Adrenal gland (tissue), 9 donors: ENCODE measurements at regions not wholly inside any gene's neighbourhood (a gene's known extent, or its start where the extent isn't known, plus 50 kb on each side); places are given as distances from the start of the nearest gene placed in this dataset.

ENCODE experiments used
- DNase-seq, 7 donors: peaks; one replicate each; pipeline ENCODE4 v3.0.0-alpha.2; 2019 to 2020
- H3K27ac ChIP-seq, 5 donors: fragments of 200-600 bp; sonication (generic) in 4 of 5; 1 replicate in 3 of 5; 2 replicates in 2 of 5; pipeline versions ENCODE4 v1.5.1 to v1.8.0; 2016 to 2020; ENCODE audit warnings: mild to moderate bottlenecking in 1 of 5
- H3K27me3 ChIP-seq: fragments of 200-600 bp; 2 replicates; pipeline ENCODE4 v1.8.0; 2021
- H3K36me3 ChIP-seq, 2 donors: fragments of 200-600 bp; replicated peaks in 1 of 2; 1 replicate in 1 of 2; 2 replicates in 1 of 2; pipeline versions ENCODE4 v1.5.1 to v1.8.0; 2018 to 2022
- H3K4me1 ChIP-seq, 2 donors: fragments of 200-600 bp; replicated peaks in 1 of 2; 1 replicate in 1 of 2; 2 replicates in 1 of 2; pipeline versions ENCODE4 v1.5.1 to v1.8.0; 2018 to 2021
- H3K4me3 ChIP-seq, 4 donors: fragments of 200-600 bp; sonication (generic) in 3 of 4; one replicate each; pipeline ENCODE4 v1.5.1; 2016 to 2018
- H3K9me3 ChIP-seq, 3 donors: fragments of 200-600 bp; sonication (generic) in 1 of 3; replicated peaks in 1 of 3; 1 replicate in 2 of 3; 2 replicates in 1 of 3; pipeline versions ENCODE4 v1.5.1 to v1.8.0; 2016 to 2021
- POLR2A ChIP-seq, 2 donors: fragments of 450-650 bp; IDR thresholded peaks; one replicate each; pipeline ENCODE4 v1.6.1; 2017; ENCODE audit warnings: antibody characterized with exemption in 2 of 2, mild to moderate bottlenecking in 2 of 2, moderate library complexity in 1 of 2
- WGBS, 4 donors: extraction: QIAGEN DNeasy Blood & Tissue Kit in 2 of 4; methylation state at CpG; one replicate each; pipeline versions ENCODE4 v1.1.5 to v1.1.7; 2013 to 2017; 5-methylcytosine and 5-hydroxymethylcytosine counted together
- intact Hi-C, 2 donors: fragments of 100-400 bp; cut with DNase I; formaldehyde crosslinking; loops; one replicate each; pipeline versions ENCODE4 v1.14.1 to v1.15.0; 2022 to 2023
- TF ChIP-seq, protein P1 (sequence below), 6 experiments: fragments of 450-650 bp in 4 of 6; fragments of 200-600 bp in 2 of 6; sonication (generic) in 1 of 6; IDR thresholded peaks; 1 replicate in 5 of 6; 2 replicates in 1 of 6; pipeline versions ENCODE4 v1.5.1 to v1.8.0; 2016 to 2021; ENCODE audit warnings: antibody characterized with exemption in 6 of 6, mild to moderate bottlenecking in 2 of 6, moderate library complexity in 1 of 6
- donor health status: healthy with polysubstance abuse.
- donor health status: Bipolar disorder and iron deficiency.
- donor health status: DM: yes; HTN: yes; CAD: no.
- donor health status: DM: no; HTN: no; CAD: no.
- donor health status: DM: no; HTN: no; CAD: no.

DNA sequence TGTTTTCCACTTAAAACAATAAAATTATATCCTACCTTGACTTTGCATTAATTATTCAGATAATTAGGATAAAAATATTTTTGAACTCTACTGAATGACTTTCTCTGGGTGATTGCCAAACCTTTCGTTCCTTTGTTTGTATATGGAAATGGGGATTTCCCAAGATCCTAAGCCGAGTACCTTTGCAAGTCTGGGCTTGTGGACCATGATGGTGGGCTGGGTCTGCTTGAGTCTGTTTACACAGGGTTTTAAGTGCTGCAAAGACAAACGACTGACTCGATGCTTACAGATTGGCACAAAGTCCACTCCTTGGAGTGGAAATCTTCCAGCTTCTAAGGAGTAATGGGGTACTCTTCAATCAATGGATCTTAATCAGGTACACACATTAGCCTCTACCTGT, 659.5 kb downstream of the TSN start:
- TF ChIP-seq POLR2A (IDR thresholded peaks at IDR 0.05): no peak
- TF ChIP-seq, protein P1, sequence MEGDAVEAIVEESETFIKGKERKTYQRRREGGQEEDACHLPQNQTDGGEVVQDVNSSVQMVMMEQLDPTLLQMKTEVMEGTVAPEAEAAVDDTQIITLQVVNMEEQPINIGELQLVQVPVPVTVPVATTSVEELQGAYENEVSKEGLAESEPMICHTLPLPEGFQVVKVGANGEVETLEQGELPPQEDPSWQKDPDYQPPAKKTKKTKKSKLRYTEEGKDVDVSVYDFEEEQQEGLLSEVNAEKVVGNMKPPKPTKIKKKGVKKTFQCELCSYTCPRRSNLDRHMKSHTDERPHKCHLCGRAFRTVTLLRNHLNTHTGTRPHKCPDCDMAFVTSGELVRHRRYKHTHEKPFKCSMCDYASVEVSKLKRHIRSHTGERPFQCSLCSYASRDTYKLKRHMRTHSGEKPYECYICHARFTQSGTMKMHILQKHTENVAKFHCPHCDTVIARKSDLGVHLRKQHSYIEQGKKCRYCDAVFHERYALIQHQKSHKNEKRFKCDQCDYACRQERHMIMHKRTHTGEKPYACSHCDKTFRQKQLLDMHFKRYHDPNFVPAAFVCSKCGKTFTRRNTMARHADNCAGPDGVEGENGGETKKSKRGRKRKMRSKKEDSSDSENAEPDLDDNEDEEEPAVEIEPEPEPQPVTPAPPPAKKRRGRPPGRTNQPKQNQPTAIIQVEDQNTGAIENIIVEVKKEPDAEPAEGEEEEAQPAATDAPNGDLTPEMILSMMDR (IDR thresholded peaks at IDR 0.05): no peak
- Histone ChIP-seq H3K36me3 (no peaks in the 10 kb centered on the region), H3K27ac (no peak overlapping the region), H3K27me3 (no peaks in the 10 kb centered on the region), H3K4me1 (no peaks in the 10 kb centered on the region), H3K9me3 (no peaks in the 10 kb centered on the region), H3K4me3 (no peak overlapping the region)
- WGBS, 4 donors: 36 to 68% (median 61%) methylated on average over 4 of the region's 4 CpGs
- intact Hi-C loops: no loop called here
- no peak for DNase-seq

DNA sequence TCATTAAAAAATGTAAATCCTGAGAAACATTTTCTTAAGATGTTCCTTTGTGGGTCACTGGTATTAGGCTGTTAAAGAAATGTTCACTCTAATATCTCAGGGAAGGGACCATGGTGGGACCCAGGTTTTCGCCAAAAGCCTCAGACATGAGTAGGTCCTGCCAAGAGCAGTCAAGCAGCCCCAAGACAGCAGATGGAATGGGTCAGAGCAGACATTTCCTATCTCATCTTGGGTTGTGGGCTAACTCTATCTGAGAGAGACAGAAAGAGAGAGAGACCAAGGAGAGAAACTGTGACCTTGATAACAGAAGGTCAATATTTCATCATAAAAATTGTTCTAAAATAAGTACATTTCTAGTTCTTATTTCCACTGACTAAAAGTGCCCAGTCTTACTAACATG, 661.7 kb downstream of the TSN start:
- TF ChIP-seq, protein P1 (IDR thresholded peaks at IDR 0.05): no peak
- no peak for TF ChIP-seq POLR2A (IDR thresholded peaks at IDR 0.05)
- Histone ChIP-seq H3K36me3 (no peaks in the 10 kb centered on the region), H3K27me3 (no peaks in the 10 kb centered on the region), H3K9me3 (no peaks in the 10 kb centered on the region), H3K4me3 (no peak overlapping the region), H3K4me1 (no peaks in the 10 kb centered on the region), H3K27ac (no peak overlapping the region)
- no peak for DNase-seq
- intact Hi-C loops: no loop called here
- 85 to 93% (median 86%) methylated on average over 1 of the region's 1 CpG for WGBS, 4 donors

DNA sequence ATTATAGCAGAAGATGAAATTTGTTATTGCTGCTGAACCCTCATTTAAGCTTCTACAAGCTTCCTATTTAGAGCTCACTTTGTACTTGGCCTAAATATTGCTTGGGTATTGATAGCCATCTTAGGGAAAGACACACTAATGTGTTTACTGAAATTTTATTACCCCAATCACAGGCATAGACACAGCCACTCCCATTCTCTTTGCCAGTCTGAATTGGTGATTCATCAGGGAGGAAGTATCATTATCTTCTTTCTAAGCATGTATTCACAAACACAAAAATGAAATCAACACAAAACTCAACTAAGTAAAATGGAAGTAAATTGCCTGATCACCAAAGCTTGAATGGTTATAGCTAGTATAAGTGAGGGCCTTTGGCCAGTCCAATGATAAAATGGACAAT, 666.3 kb downstream of the TSN start:
- Histone ChIP-seq H3K27ac (no peak overlapping the region), H3K36me3 (no peaks in the 10 kb centered on the region), H3K9me3 (no peaks in the 10 kb centered on the region), H3K4me3 (no peak overlapping the region), H3K27me3 (no peaks in the 10 kb centered on the region), H3K4me1 (no peaks in the 10 kb centered on the region)
- DNase-seq: no peak
- TF ChIP-seq, protein P1 (IDR thresholded peaks at IDR 0.05): no peak
- TF ChIP-seq POLR2A (IDR thresholded peaks at IDR 0.05): no peak
- intact Hi-C loops: no loop called here

DNA sequence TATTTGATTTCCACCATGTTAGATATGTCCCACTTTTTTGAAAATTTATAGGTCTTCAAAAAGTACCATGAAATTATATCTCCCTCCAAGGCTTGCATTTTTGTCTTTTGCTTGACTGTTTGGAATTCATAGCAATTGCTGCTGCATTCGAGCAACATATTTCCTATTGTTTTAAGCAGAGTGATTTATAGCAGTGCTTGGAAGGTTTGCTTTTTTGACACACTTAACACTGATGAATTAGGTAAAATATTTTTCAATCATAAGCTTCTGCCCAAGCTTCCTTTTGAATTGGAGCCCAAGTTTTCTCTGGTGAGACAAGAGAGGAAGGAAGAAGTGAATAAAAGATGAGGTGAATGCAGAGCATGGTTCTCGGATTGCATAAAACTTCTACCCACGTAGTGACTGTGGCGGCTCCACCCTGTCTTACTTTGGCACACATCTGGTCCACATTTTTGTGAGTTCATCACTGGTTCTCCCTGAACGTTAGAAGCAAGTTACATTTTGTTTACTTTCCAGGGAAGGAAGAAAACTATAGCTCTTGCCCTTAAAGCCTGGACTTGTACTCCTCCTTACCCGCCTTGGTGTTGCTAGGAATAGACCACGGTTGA, 667.0 kb downstream of the TSN start:
- no peaks in the 10 kb centered on the region for H3K36me3 ChIP-seq
- 52 to 63% (median 57%) methylated on average over 7 of the region's 7 CpGs for WGBS, 4 donors
- H3K4me1 ChIP-seq: no peaks in the 10 kb centered on the region
- intact Hi-C loops: no loop called here
- no peak overlapping the region for H3K4me3 ChIP-seq
- no peaks in the 10 kb centered on the region for H3K9me3 ChIP-seq
- no peak for DNase-seq
- no peaks in the 10 kb centered on the region for H3K27me3 ChIP-seq
- TF ChIP-seq POLR2A (IDR thresholded peaks at IDR 0.05): no peak
- TF ChIP-seq, protein P1 (IDR thresholded peaks at IDR 0.05): no peak
- no peak overlapping the region for H3K27ac ChIP-seq
